H9 (cell line): ENCODE measurements at regions not wholly inside any gene's neighbourhood (a gene's known extent, or its start where the extent isn't known, plus 50 kb on each side); places are given as distances from the start of the nearest gene placed in this dataset.

Experiments used
- DNase-seq: peaks from one replicate; pipeline ENCODE4 v3.0.0-alpha.2; 2017
- H2AFZ ChIP-seq: one replicate; pipeline ENCODE4 v1.6.1; 2013; ENCODE audit warnings: mild to moderate bottlenecking, low read length, control low read depth, moderate library complexity
- H2AK5ac ChIP-seq: 2 replicates; pipeline ENCODE4 v1.6.1; 2013; ENCODE audit warnings: low read length, control low read depth, mixed read lengths; ENCODE audit not compliant: insufficient read length
- H2BK120ac ChIP-seq: one replicate; pipeline ENCODE4 v1.6.1; 2013; ENCODE audit warnings: low read depth, mild to moderate bottlenecking, low read length, control low read depth, inconsistent platforms; ENCODE audit not compliant: poor library complexity, severe bottlenecking
- H2BK12ac ChIP-seq: 2 replicates; pipeline ENCODE4 v1.6.1; 2013; ENCODE audit warnings: low read length, control low read depth, mixed read lengths, low read depth; ENCODE audit not compliant: insufficient read length
- H2BK15ac ChIP-seq: 2 replicates; pipeline ENCODE4 v1.6.1; 2013; ENCODE audit warnings: low read depth, low read length, control low read depth
- H2BK20ac ChIP-seq: one replicate; pipeline ENCODE4 v1.6.1; 2013; ENCODE audit warnings: low read depth, mild to moderate bottlenecking, low read length, control low read depth, inconsistent platforms; ENCODE audit not compliant: poor library complexity, severe bottlenecking
- H2BK5ac ChIP-seq: 2 replicates; pipeline ENCODE4 v1.6.1; 2013; ENCODE audit warnings: low read length, control low read depth, mixed read lengths; ENCODE audit not compliant: insufficient read length
- H3K14ac ChIP-seq: 2 replicates; pipeline ENCODE4 v1.6.1; 2013; ENCODE audit warnings: low read length, control low read depth; ENCODE audit not compliant: insufficient read depth
- H3K18ac ChIP-seq: 2 replicates; pipeline ENCODE4 v1.6.1; 2013; ENCODE audit warnings: low read depth, mild to moderate bottlenecking, mixed read lengths, low read length, control low read depth; ENCODE audit not compliant: insufficient read length
- H3K23ac ChIP-seq: 2 replicates; pipeline ENCODE4 v1.6.1; 2013; ENCODE audit warnings: low read length, control low read depth, mixed read lengths, low read depth; ENCODE audit not compliant: insufficient read length
- H3K23me2 ChIP-seq: 2 replicates; pipeline ENCODE4 v1.6.1; 2013; ENCODE audit warnings: low read depth, mild to moderate bottlenecking, mixed read lengths, low read length, control low read depth; ENCODE audit not compliant: insufficient read length, poor library complexity, severe bottlenecking
- H3K27ac ChIP-seq: 2 replicates; pipeline ENCODE4 v1.5.1; 2013; ENCODE audit warnings: low read length, control low read depth, mixed read lengths, low read depth; ENCODE audit not compliant: insufficient read length
- H3K27me3 ChIP-seq: 2 replicates; pipeline ENCODE4 v1.6.1; 2013; ENCODE audit warnings: low read length, control low read depth, inconsistent platforms; ENCODE audit not compliant: insufficient read depth
- H3K4ac ChIP-seq: 2 replicates; pipeline ENCODE4 v1.6.1; 2013; ENCODE audit warnings: low read depth, mild to moderate bottlenecking, control low read depth, inconsistent platforms, low read length, moderate library complexity
- H3K4me1 ChIP-seq: 2 replicates; pipeline ENCODE4 v1.6.1; 2013; ENCODE audit warnings: low read length, control low read depth, inconsistent platforms; ENCODE audit not compliant: insufficient read depth
- H3K4me2 ChIP-seq: 2 replicates; pipeline ENCODE4 v1.6.1; 2013; ENCODE audit warnings: low read length, control low read depth, mixed read lengths; ENCODE audit not compliant: insufficient read length, insufficient read depth
- H3K56ac ChIP-seq: 2 replicates; pipeline ENCODE4 v1.6.1; 2013; ENCODE audit warnings: low read depth, mild to moderate bottlenecking, mixed read lengths, low read length, control low read depth; ENCODE audit not compliant: insufficient read length
- H3K79me1 ChIP-seq: 2 replicates; pipeline ENCODE4 v1.6.1; 2013; ENCODE audit warnings: low read depth, mild to moderate bottlenecking, moderate library complexity, low read length, control low read depth, inconsistent platforms; ENCODE audit not compliant: insufficient read depth, poor library complexity, severe bottlenecking
- H3K79me2 ChIP-seq: 2 replicates; pipeline ENCODE4 v1.6.1; 2013; ENCODE audit warnings: low read length, control low read depth, inconsistent platforms; ENCODE audit not compliant: insufficient read depth
- H3K9ac ChIP-seq: 2 replicates; pipeline ENCODE4 v1.6.1; 2013; ENCODE audit warnings: low read length, control low read depth, mixed read lengths; ENCODE audit not compliant: insufficient read length; ENCODE audit errors: extremely low read depth
- H3K9me3 ChIP-seq: one replicate; pipeline ENCODE4 v1.6.1; 2013; ENCODE audit warnings: low read depth, low read length, inconsistent platforms; ENCODE audit not compliant: control insufficient read depth
- H3T11ph ChIP-seq: one replicate; pipeline ENCODE4 v1.6.1; 2013; ENCODE audit warnings: mild to moderate bottlenecking, low read length, control low read depth, inconsistent platforms
- H4K20me1 ChIP-seq: one replicate; pipeline ENCODE4 v1.6.1; 2013; ENCODE audit not compliant: control insufficient read depth, insufficient read length, insufficient read depth
- H4K5ac ChIP-seq: 2 replicates; pipeline ENCODE4 v1.6.1; 2013; ENCODE audit warnings: low read depth, mild to moderate bottlenecking, mixed read lengths, low read length, control low read depth; ENCODE audit not compliant: insufficient read length
- H4K8ac ChIP-seq: replicated peaks from 2 replicates; pipeline ENCODE4 v1.6.1; 2013; ENCODE audit warnings: low read length, control low read depth, mixed read lengths, low read depth; ENCODE audit not compliant: insufficient read length
- H4K91ac ChIP-seq: 2 replicates; pipeline ENCODE4 v1.6.1; 2013; ENCODE audit warnings: low read depth, mild to moderate bottlenecking, moderate library complexity, mixed read lengths, low read length, control low read depth; ENCODE audit not compliant: insufficient read length
- H3K27ac Mint-ChIP-seq, 3 experiments: 2 replicates in 2 of 3; 3 replicates in 1 of 3; pipeline ENCODE4 v1.8.0; 2020 to 2021; ENCODE audit warnings: mixed read lengths in 3 of 3, mild to moderate bottlenecking in 1 of 3, moderate library complexity in 1 of 3
- H3K27me3 Mint-ChIP-seq: 2 replicates; pipeline ENCODE4 v1.8.0; 2021; ENCODE audit warnings: low read depth, mild to moderate bottlenecking, moderate library complexity, mixed read lengths
- H3K36me3 Mint-ChIP-seq, 3 experiments: 2 replicates in 2 of 3; 3 replicates in 1 of 3; pipeline ENCODE4 v1.8.0; 2020 to 2021; ENCODE audit warnings: low read depth in 3 of 3, mixed read lengths in 3 of 3; ENCODE audit not compliant: insufficient read depth in 1 of 3
- H3K4me1 Mint-ChIP-seq, 2 experiments: 2 replicates each; pipeline ENCODE4 v1.8.0; 2020; ENCODE audit warnings: mixed read lengths in 2 of 2
- H3K4me3 Mint-ChIP-seq, 2 experiments: 2 replicates in 1 of 2; 3 replicates in 1 of 2; pipeline ENCODE4 v1.8.0; 2020 to 2021; ENCODE audit warnings: mild to moderate bottlenecking in 2 of 2, mixed read lengths in 2 of 2, moderate library complexity in 1 of 2
- H3K9me3 Mint-ChIP-seq, 2 experiments: 2 replicates in 1 of 2; 3 replicates in 1 of 2; pipeline ENCODE4 v1.8.0; 2020; ENCODE audit warnings: mild to moderate bottlenecking in 2 of 2, mixed read lengths in 2 of 2, moderate library complexity in 1 of 2
- WGBS: extraction: QIAGEN DNeasy Blood & Tissue Kit; methylation state at CpG from one replicate; pipeline ENCODE4 v1.1.7; 2013; ENCODE audit warnings: missing lambda C conversion rate, low lambda C conversion rate, mixed read lengths; ENCODE audit not compliant: insufficient read length; ENCODE audit errors: extremely low coverage; 5-methylcytosine and 5-hydroxymethylcytosine counted together
- TF ChIP-seq, protein P1 (sequence below): fragments of 200-600 bp; sonication (generic); conservative IDR thresholded peaks from 3 replicates; pipeline ENCODE4 v1.8.0; 2021; ENCODE audit warnings: antibody characterized with exemption, mild to moderate bottlenecking

DNA sequence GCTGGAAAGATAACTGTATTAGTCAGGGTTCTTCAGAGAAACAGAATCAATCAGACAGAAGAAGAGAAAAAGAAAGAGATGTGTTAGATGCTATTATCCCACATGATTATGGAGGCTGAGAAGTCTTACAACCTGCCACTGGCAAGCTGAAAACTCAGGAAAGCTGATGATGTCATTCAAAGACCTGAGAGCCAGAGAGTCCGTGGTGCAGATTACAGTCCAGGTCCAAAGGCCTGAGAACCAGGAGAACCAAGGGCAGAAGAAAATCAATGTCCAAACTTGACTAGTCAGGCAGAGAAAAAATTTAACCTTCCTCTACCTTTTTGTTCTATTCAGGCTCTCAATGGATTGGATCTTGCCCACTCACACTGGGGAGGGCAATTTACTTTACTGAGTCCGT is 172.5 kb downstream of the QDPR start:
- Histone ChIP-seq H2BK20ac (no peak overlapping the region), H2AK5ac (no peak overlapping the region), H3K4ac (no peak overlapping the region), H3K4me1 (peaks cover 3% of the 10 kb centered on the region; the same call in 1 of the 2 replicates), H2BK15ac (no peak overlapping the region), H2BK120ac (no peak overlapping the region), H3K9ac (no peak overlapping the region), H3K23ac (no peak overlapping the region), H4K20me1 (no peaks in the 10 kb centered on the region), H2AFZ (no peak overlapping the region), H3K56ac (no peak overlapping the region), H3K79me1 (no peaks in the 10 kb centered on the region), H3K18ac (no peak overlapping the region), H2BK5ac (no peak overlapping the region), H4K91ac (no peak overlapping the region), H3K4me2 (no peak overlapping the region), H3K79me2 (no peaks in the 10 kb centered on the region), H4K8ac (no peak overlapping the region), H3K27me3 (no peaks in the 10 kb centered on the region), H3K9me3 (no peaks in the 10 kb centered on the region), H3K14ac (no peak overlapping the region), H4K5ac (no peak overlapping the region), H2BK12ac (no peak overlapping the region), H3K27ac (no peak overlapping the region), H3T11ph (no peak overlapping the region), H3K23me2 (no peaks in the 10 kb centered on the region)
- no peaks in the 10 kb centered on the region; the same call in 1 of the 2 replicates for H3K27me3 Mint-ChIP-seq
- H3K4me1 Mint-ChIP-seq = peaks cover 5 to 7% of the 10 kb centered on the region in 2 experiments; a peak in 3 of 4 replicates
- no peak overlapping the region for H3K4me3 Mint-ChIP-seq
- WGBS = no CpG with 5 or more reads among the region's 2 CpGs
- H3K9me3 Mint-ChIP-seq = no peaks in the 10 kb centered on the region; a peak in 1 of 5 replicates
- TF ChIP-seq, protein P1, sequence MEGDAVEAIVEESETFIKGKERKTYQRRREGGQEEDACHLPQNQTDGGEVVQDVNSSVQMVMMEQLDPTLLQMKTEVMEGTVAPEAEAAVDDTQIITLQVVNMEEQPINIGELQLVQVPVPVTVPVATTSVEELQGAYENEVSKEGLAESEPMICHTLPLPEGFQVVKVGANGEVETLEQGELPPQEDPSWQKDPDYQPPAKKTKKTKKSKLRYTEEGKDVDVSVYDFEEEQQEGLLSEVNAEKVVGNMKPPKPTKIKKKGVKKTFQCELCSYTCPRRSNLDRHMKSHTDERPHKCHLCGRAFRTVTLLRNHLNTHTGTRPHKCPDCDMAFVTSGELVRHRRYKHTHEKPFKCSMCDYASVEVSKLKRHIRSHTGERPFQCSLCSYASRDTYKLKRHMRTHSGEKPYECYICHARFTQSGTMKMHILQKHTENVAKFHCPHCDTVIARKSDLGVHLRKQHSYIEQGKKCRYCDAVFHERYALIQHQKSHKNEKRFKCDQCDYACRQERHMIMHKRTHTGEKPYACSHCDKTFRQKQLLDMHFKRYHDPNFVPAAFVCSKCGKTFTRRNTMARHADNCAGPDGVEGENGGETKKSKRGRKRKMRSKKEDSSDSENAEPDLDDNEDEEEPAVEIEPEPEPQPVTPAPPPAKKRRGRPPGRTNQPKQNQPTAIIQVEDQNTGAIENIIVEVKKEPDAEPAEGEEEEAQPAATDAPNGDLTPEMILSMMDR = no peak
- no peak overlapping the region for H3K27ac Mint-ChIP-seq
- no peaks in the 10 kb centered on the region for H3K36me3 Mint-ChIP-seq
- DNase-seq = no peak
